ENCODE measurements at regions not wholly inside any gene's neighbourhood (a gene's known extent, or its start where the extent isn't known, plus 50 kb on each side); places are given as distances from the start of the nearest gene placed in this dataset.

DNA sequence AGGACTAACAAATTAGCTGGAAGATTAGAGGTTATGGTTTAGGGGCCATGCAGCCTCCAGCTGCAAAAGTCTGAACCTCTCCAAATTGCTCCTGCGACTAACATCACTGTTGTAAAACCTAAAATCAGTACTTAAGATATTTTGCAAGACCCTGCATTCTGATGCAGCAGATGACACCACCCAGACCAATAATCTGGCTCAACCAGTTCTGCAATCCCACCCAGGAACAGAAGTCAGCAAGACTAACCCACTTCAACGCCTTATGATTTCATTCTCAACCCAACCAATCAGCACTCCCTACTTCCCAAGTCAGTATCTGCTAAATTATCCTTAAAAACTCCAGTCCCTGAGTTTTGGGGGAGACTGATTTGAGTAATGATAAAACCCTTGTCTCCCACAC is 250.8 kb upstream of the MBL2 start:
- peak; percentile 72 to 79 for DNase-seq
- Histone ChIP-seq H3K27me3 (replicated peaks; ENCODE audit: control insufficient read depth, insufficient read depth, low read length) (no peaks in the 10 kb centered on the region), H3K9me3 (no peaks in the 10 kb centered on the region), H3K4me3 (ENCODE audit: low read depth, low read length) (peak overlapping the region; percentile 43), H3K36me3 (ENCODE audit: control insufficient read depth, insufficient read depth, low read length) (peaks cover 9% of the 10 kb centered on the region), H3K4me1 (peaks cover 30% of the 10 kb centered on the region)
- Mint-ChIP-seq H3K27me3 (ENCODE audit: insufficient read depth, unreplicated experiment) (no peaks in the 10 kb centered on the region), H3K9me3 (ENCODE audit: unreplicated experiment) (peaks cover 15% of the 10 kb centered on the region), H3K4me3 (ENCODE audit: unreplicated experiment) (peak overlapping the region; percentile 76), H3K4me1 (ENCODE audit: low read depth, unreplicated experiment) (peaks cover 17% of the 10 kb centered on the region), H3K36me3 (ENCODE audit: insufficient read depth, unreplicated experiment) (peaks cover 22% of the 10 kb centered on the region), H3K27ac (ENCODE audit: unreplicated experiment) (peak overlapping the region; percentile 84)
- POLR2A ChIA-PET: no interaction called here
- no TSS peak for BruUV-seq (replicated peaks)
- TF ChIP-seq, protein P1, sequence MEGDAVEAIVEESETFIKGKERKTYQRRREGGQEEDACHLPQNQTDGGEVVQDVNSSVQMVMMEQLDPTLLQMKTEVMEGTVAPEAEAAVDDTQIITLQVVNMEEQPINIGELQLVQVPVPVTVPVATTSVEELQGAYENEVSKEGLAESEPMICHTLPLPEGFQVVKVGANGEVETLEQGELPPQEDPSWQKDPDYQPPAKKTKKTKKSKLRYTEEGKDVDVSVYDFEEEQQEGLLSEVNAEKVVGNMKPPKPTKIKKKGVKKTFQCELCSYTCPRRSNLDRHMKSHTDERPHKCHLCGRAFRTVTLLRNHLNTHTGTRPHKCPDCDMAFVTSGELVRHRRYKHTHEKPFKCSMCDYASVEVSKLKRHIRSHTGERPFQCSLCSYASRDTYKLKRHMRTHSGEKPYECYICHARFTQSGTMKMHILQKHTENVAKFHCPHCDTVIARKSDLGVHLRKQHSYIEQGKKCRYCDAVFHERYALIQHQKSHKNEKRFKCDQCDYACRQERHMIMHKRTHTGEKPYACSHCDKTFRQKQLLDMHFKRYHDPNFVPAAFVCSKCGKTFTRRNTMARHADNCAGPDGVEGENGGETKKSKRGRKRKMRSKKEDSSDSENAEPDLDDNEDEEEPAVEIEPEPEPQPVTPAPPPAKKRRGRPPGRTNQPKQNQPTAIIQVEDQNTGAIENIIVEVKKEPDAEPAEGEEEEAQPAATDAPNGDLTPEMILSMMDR (IDR thresholded peaks at IDR 0.05; ENCODE audit: insufficient read depth in 1 of 2, low read depth in 1 of 2, low read length in 1 of 2, severe bottlenecking in 1 of 2, unreplicated experiment in 1 of 2): no peak
- CTCF ChIA-PET: no interaction called here
- intact Hi-C loops (cut with micrococcal nuclease; ENCODE audit: unreplicated experiment): no loop called here

DNA sequence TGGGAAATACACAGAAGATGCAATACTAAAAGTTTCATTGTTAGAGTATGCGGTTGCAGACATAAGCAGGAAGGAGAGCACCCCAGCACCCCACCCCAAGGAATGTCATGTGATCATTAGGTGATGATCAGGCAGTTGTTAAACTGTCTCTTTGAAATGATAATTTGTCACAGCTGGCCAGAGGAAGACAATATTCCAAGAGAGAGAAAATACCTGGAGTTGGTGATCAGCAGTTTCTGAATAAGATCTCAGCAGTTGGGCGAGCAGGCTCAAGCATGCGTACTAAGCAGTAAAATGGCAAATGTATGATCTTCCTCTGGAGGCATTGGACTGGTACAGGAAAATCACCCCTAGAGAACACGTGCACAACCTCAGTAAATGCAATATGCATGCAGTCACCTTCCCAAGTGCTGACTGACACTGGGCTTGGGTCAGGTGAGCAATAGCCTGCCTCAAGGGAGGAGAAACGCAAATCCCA is 250.1 kb upstream of the MBL2 start:
- H3K4me3 ChIP-seq (ENCODE audit: low read depth, low read length): peak overlapping the region; percentile 43
- TF ChIP-seq, protein P1 (IDR thresholded peaks at IDR 0.05; ENCODE audit: insufficient read depth in 1 of 2, low read depth in 1 of 2, low read length in 1 of 2, severe bottlenecking in 1 of 2, unreplicated experiment in 1 of 2): no peak
- H3K9me3 Mint-ChIP-seq (ENCODE audit: unreplicated experiment): peaks cover 19% of the 10 kb centered on the region
- H3K4me1 Mint-ChIP-seq (ENCODE audit: low read depth, unreplicated experiment): peaks cover 17% of the 10 kb centered on the region
- H3K4me1 ChIP-seq: peaks cover 30% of the 10 kb centered on the region
- H3K4me3 Mint-ChIP-seq (ENCODE audit: unreplicated experiment): peak overlapping the region; percentile 76
- H3K27me3 Mint-ChIP-seq (ENCODE audit: insufficient read depth, unreplicated experiment): no peaks in the 10 kb centered on the region
- no peaks in the 10 kb centered on the region for H3K27me3 ChIP-seq (replicated peaks; ENCODE audit: control insufficient read depth, insufficient read depth, low read length)
- peak overlapping the region; percentile 84 for H3K27ac Mint-ChIP-seq (ENCODE audit: unreplicated experiment)
- CTCF ChIA-PET: no interaction called here
- H3K36me3 ChIP-seq (ENCODE audit: control insufficient read depth, insufficient read depth, low read length): peaks cover 9% of the 10 kb centered on the region
- BruUV-seq (replicated peaks): no TSS peak
- intact Hi-C loops (cut with micrococcal nuclease; ENCODE audit: unreplicated experiment): no loop called here
- POLR2A ChIA-PET: no interaction called here
- H3K9me3 ChIP-seq: no peaks in the 10 kb centered on the region
- H3K36me3 Mint-ChIP-seq (ENCODE audit: insufficient read depth, unreplicated experiment): peaks cover 25% of the 10 kb centered on the region
- peak in 1 of 2 experiments; percentile 25 for DNase-seq

DNA sequence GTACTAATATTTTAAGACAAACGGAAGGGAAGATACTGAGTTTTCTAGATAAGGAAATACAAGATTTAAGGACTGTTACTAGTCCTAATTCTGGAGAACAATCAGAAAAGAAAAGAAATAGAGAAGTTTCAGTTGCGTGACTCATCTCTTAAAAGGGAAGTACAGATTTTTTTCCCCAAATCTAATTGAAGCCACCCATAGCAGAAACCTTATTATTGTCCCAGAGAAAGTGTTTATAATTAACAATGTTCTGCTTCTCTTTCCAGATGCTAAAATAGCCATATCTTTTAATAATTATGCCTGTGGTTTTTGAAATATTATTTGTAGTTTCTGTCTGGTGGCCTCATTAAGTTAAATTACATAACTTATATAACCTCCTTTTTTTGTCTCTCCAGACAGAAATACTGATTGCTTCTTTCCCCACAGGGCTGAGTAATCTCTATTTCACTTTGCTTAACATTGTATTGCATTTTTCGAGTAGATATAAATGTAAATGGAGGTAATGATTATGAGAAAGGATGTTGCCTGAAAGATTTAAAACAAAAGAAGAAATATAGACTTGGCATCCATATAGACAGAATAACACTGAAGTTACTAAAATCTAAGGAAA is 240.7 kb upstream of the MBL2 start:
- Mint-ChIP-seq H3K27ac (ENCODE audit: unreplicated experiment) (peak overlapping the region; percentile 1), H3K4me1 (ENCODE audit: low read depth, unreplicated experiment) (peaks cover 26% of the 10 kb centered on the region), H3K4me3 (ENCODE audit: unreplicated experiment) (no peak overlapping the region), H3K36me3 (ENCODE audit: insufficient read depth, unreplicated experiment) (peaks cover 28% of the 10 kb centered on the region), H3K27me3 (ENCODE audit: insufficient read depth, unreplicated experiment) (no peaks in the 10 kb centered on the region), H3K9me3 (ENCODE audit: unreplicated experiment) (peaks cover 23% of the 10 kb centered on the region)
- H3K9me3 ChIP-seq: no peaks in the 10 kb centered on the region
- POLR2A ChIA-PET: no interaction called here
- H3K4me3 ChIP-seq (ENCODE audit: low read depth, low read length): no peak overlapping the region
- H3K36me3 ChIP-seq (ENCODE audit: control insufficient read depth, insufficient read depth, low read length): no peaks in the 10 kb centered on the region
- peaks cover 39% of the 10 kb centered on the region for H3K4me1 ChIP-seq
- H3K27me3 ChIP-seq (replicated peaks; ENCODE audit: control insufficient read depth, insufficient read depth, low read length): no peaks in the 10 kb centered on the region
- intact Hi-C loops (cut with micrococcal nuclease; ENCODE audit: unreplicated experiment): no loop called here
- CTCF ChIA-PET: no interaction called here
- TF ChIP-seq, protein P1 (IDR thresholded peaks at IDR 0.05; ENCODE audit: insufficient read depth in 1 of 2, low read depth in 1 of 2, low read length in 1 of 2, severe bottlenecking in 1 of 2, unreplicated experiment in 1 of 2): no peak
- no TSS peak for BruUV-seq (replicated peaks)
- no peak for DNase-seq
